Dermis microvascular lymphatic vessel endothelial cell (primary cell): ENCODE measurements at regions not wholly inside any gene's neighbourhood (a gene's known extent, or its start where the extent isn't known, plus 50 kb on each side); places are given as distances from the start of the nearest gene placed in this dataset.

Experiments used
- DNase-seq, 2 donors: peaks; one replicate each; pipeline versions ENCODE4 v3.0.0 to v3.0.0-alpha.2; 2010; ENCODE audit warnings: low read depth in 2 of 2

GRCh38 chr16:27123795-27124409 lies 57.2 kb downstream of the C16orf82 start:
- DNase-seq = no peak

- peak in 1 of 2 donors; percentile 9 for DNase-seq
Measured at GRCh38 chr16:27127308-27127707, 60.6 kb downstream of the C16orf82 start.

GRCh38 chr16:27129401-27129800 lies 62.7 kb downstream of the C16orf82 start:
- no peak for DNase-seq

GRCh38 chr16:27138257-27138656 lies 65.1 kb upstream of the KDM8 start:
- DNase-seq = no peak

GRCh38 chr16:27145630-27146029 lies 57.7 kb upstream of the KDM8 start:
- DNase-seq = no peak

- no peak for DNase-seq
Measured at GRCh38 chr16:27149986-27150385, 53.3 kb upstream of the KDM8 start.

GRCh38 chr16:27152121-27152520 lies 51.2 kb upstream of the KDM8 start:
- DNase-seq = no peak

GRCh38 chr16:27152801-27153200 lies 50.5 kb upstream of the KDM8 start:
- DNase-seq = no peak
